ENCODE measurements at regions not wholly inside any gene's neighbourhood (a gene's known extent, or its start where the extent isn't known, plus 50 kb on each side); places are given as distances from the start of the nearest gene placed in this dataset.
"Not testable (repeated sequence)": the region's sequence is repeated elsewhere in the genome, so short reads cannot be mapped to it uniquely, and the experiment has no call there.

DNA sequence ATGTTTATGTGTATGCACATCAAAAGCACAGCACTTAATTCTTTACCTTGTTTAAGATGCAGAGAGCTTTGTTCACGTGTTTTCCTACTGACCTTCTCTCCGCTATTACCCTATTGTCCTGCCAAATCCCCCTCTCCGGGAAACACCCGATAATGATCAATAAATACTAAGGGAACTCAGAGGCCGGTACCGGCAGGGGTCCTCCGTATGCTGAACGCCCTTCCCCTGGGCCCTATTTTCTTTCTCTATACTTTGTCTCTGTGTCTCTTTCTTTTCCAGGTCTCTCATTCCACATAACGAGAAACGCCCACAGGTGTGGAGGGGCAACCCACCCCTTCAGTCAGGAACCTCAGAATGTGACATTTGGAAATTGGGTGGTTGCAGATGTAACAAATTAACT lies 160.1 kb downstream of the ADRA2C start:
- TF ChIP-seq, protein P1, sequence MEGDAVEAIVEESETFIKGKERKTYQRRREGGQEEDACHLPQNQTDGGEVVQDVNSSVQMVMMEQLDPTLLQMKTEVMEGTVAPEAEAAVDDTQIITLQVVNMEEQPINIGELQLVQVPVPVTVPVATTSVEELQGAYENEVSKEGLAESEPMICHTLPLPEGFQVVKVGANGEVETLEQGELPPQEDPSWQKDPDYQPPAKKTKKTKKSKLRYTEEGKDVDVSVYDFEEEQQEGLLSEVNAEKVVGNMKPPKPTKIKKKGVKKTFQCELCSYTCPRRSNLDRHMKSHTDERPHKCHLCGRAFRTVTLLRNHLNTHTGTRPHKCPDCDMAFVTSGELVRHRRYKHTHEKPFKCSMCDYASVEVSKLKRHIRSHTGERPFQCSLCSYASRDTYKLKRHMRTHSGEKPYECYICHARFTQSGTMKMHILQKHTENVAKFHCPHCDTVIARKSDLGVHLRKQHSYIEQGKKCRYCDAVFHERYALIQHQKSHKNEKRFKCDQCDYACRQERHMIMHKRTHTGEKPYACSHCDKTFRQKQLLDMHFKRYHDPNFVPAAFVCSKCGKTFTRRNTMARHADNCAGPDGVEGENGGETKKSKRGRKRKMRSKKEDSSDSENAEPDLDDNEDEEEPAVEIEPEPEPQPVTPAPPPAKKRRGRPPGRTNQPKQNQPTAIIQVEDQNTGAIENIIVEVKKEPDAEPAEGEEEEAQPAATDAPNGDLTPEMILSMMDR (IDR thresholded peaks at IDR 0.05), result not testable (repeated sequence)
- TF ChIP-seq POLR2AphosphoS5, POLR2A (IDR thresholded peaks at IDR 0.05): not testable (repeated sequence)
